Ishikawa (cell line): ENCODE measurements at regions not wholly inside any gene's neighbourhood (a gene's known extent, or its start where the extent isn't known, plus 50 kb on each side); places are given as distances from the start of the nearest gene placed in this dataset.

Experiments used
- CEBPB ChIP-seq: IDR thresholded peaks from 2 replicates; pipeline ENCODE4 v1.6.1; 2012
- CREB1 ChIP-seq: IDR thresholded peaks from 2 replicates; pipeline ENCODE4 v1.6.1; 2012; ENCODE audit warnings: low read depth
- EGR1 ChIP-seq: IDR thresholded peaks from 2 replicates; pipeline ENCODE4 v1.6.1; 2012
- EP300 ChIP-seq: IDR thresholded peaks from 2 replicates; pipeline ENCODE4 v1.6.1; 2012; ENCODE audit warnings: borderline replicate concordance
- FOXM1 ChIP-seq: IDR thresholded peaks from 2 replicates; pipeline ENCODE4 v1.6.1; 2012; ENCODE audit warnings: low read depth, borderline replicate concordance
- NFIC ChIP-seq: IDR thresholded peaks from 2 replicates; pipeline ENCODE4 v1.6.1; 2012
- RAD21 ChIP-seq: IDR thresholded peaks from 2 replicates; pipeline ENCODE4 v1.6.1; 2012; ENCODE audit warnings: low read depth
- TAF1 ChIP-seq: IDR thresholded peaks from 2 replicates; pipeline ENCODE4 v1.6.1; 2012; ENCODE audit warnings: low read depth, mild to moderate bottlenecking
- TCF12 ChIP-seq: IDR thresholded peaks from 2 replicates; pipeline ENCODE4 v1.6.1; 2012; ENCODE audit warnings: low read depth
- TEAD4 ChIP-seq: IDR thresholded peaks from 2 replicates; pipeline ENCODE4 v1.6.1; 2012
- YY1 ChIP-seq: IDR thresholded peaks from 2 replicates; pipeline ENCODE4 v1.6.1; 2012; ENCODE audit warnings: low read depth
- ZBTB7A ChIP-seq: IDR thresholded peaks from 2 replicates; pipeline ENCODE4 v1.6.1; 2012; ENCODE audit warnings: low read depth
- TF ChIP-seq, protein P1 (sequence below): IDR thresholded peaks from 2 replicates; pipeline ENCODE4 v1.6.1; 2012
- TF ChIP-seq, protein P2 (sequence below): IDR thresholded peaks from 2 replicates; pipeline ENCODE4 v1.6.1; 2012; ENCODE audit warnings: low read depth, mild to moderate bottlenecking
- TF ChIP-seq, protein P3 (sequence below): IDR thresholded peaks from 2 replicates; pipeline ENCODE4 v1.6.1; 2012

DNA sequence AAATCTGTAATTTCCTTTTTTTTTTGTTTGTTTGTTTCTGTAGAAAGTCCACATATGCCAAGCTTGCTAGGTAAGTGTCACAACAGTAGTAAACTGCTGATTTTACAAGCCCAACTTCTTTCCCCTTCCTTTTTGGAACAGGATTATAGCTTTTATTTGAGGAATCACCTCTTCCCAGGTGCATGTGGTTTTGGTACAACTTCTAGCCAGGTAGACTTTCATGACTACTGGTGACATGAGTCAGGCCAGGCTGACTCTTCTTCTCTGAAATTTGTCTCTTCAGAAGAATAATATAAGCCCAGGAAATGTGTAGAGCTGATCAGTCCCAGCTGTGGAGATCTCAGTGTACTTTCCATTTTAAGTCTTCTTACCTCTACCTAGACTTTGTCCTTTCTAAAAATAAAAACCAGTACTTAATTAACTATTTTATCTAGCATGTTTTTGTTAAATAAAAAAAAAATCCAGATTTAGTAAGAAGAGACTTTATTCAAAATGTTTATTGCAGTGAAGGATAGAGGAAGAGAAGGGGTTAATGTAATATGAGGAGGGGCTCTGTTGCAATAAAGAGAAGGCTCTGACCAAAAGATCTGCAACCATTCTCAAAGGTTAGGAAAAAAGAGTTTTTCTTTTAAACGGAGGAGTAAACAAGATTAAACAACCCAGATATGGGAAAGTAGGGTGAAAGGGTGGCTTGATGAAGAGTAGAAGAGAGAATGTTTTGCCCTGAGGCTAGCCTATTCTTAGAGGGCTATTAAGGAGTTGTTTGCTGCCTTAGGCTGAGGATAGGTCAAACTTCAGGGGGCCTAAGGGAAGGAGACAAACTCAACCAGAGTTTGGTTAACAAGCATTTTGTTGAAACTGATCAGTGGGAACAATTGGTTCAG is 664.2 kb downstream of the SORCS1 start:
- TF ChIP-seq TCF12 (no peak), FOXM1 (no peak), CREB1 (no peak), TAF1 (no peak), ZBTB7A (no peak), TEAD4 (no peak)
- TF ChIP-seq, protein P1, sequence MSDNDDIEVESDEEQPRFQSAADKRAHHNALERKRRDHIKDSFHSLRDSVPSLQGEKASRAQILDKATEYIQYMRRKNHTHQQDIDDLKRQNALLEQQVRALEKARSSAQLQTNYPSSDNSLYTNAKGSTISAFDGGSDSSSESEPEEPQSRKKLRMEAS: no peak

DNA sequence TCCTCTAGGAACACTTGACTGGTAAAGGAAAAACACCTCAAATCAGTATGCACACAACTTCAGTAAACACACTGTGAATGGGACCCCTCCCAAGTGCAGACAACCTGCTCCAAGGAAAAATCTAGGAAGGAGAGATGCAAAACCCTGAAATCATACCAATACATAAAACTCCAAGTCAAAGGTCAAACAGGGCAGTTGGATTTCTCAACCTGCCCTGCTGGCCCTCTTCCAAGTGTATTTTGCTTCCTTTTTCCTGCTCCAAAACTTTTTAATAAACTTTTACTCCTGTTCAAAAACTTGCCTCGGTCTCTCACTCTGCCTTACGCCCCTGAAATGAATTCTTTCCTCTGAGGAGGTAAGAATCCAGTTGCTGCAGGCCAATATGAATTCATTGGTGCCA is 665.1 kb downstream of the SORCS1 start:
- no peak for TF ChIP-seq TEAD4
- no peak for TF ChIP-seq TAF1
- no peak for TF ChIP-seq CEBPB
- TF ChIP-seq NFIC: no peak
- TF ChIP-seq TCF12: no peak
- TF ChIP-seq, protein P1: no peak
- TF ChIP-seq, protein P2, sequence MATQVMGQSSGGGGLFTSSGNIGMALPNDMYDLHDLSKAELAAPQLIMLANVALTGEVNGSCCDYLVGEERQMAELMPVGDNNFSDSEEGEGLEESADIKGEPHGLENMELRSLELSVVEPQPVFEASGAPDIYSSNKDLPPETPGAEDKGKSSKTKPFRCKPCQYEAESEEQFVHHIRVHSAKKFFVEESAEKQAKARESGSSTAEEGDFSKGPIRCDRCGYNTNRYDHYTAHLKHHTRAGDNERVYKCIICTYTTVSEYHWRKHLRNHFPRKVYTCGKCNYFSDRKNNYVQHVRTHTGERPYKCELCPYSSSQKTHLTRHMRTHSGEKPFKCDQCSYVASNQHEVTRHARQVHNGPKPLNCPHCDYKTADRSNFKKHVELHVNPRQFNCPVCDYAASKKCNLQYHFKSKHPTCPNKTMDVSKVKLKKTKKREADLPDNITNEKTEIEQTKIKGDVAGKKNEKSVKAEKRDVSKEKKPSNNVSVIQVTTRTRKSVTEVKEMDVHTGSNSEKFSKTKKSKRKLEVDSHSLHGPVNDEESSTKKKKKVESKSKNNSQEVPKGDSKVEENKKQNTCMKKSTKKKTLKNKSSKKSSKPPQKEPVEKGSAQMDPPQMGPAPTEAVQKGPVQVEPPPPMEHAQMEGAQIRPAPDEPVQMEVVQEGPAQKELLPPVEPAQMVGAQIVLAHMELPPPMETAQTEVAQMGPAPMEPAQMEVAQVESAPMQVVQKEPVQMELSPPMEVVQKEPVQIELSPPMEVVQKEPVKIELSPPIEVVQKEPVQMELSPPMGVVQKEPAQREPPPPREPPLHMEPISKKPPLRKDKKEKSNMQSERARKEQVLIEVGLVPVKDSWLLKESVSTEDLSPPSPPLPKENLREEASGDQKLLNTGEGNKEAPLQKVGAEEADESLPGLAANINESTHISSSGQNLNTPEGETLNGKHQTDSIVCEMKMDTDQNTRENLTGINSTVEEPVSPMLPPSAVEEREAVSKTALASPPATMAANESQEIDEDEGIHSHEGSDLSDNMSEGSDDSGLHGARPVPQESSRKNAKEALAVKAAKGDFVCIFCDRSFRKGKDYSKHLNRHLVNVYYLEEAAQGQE: no peak
- no peak for TF ChIP-seq YY1
- TF ChIP-seq EP300: no peak
- TF ChIP-seq, protein P3, sequence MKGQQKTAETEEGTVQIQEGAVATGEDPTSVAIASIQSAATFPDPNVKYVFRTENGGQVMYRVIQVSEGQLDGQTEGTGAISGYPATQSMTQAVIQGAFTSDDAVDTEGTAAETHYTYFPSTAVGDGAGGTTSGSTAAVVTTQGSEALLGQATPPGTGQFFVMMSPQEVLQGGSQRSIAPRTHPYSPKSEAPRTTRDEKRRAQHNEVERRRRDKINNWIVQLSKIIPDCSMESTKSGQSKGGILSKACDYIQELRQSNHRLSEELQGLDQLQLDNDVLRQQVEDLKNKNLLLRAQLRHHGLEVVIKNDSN: no peak
- TF ChIP-seq ZBTB7A: no peak
- no peak for TF ChIP-seq CREB1
- no peak for TF ChIP-seq RAD21
- TF ChIP-seq FOXM1: no peak
- TF ChIP-seq EGR1: no peak

DNA sequence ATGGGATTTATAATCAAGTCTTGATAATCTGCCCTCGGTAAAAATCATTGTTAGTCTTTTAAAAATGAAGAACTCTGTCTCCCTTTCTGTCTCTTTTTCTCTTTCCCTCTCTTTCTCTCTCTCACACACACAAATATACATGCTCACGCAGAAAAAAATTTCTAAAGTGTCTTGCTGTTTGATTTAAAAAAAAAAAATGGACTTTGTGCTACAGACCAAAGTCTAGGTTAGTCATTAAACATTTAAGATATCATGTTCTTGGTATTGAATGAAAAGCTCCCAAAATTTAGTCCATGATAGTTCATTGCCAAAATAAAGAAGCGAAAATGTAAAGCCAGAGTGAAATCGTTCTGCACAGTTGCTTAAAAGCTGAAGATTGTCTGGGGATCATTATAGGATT is 665.8 kb downstream of the SORCS1 start:
- TF ChIP-seq, protein P1: no peak
- TF ChIP-seq EGR1: no peak
- no peak for TF ChIP-seq CEBPB
- no peak for TF ChIP-seq YY1
- TF ChIP-seq, protein P2: no peak
- no peak for TF ChIP-seq NFIC
- TF ChIP-seq EP300: no peak
- TF ChIP-seq FOXM1: no peak
- TF ChIP-seq ZBTB7A: no peak
- TF ChIP-seq TCF12: no peak
- TF ChIP-seq RAD21: no peak
- TF ChIP-seq TAF1: no peak
- no peak for TF ChIP-seq TEAD4
- TF ChIP-seq, protein P3: no peak
- TF ChIP-seq CREB1: no peak

DNA sequence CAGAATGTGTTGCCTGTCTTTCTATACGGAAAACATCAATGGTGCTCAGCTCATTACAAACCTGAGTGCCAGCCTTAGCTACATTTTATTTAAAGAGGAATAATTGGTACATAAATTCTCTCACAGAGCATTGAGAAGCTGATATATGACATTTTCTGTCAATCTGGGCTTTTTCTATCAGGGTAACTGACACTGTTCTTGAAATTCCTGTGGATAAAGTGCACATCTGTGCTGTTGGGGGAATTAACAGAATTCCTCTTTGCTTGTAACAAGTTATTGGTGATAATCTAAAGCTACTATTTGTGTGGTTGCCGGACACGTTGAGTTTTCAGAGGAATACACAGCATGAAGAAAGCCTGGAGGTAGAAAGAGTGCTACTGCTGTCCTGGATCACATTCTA is 668.6 kb downstream of the SORCS1 start:
- TF ChIP-seq YY1: no peak
- TF ChIP-seq TCF12: no peak
- TF ChIP-seq TEAD4: no peak
- TF ChIP-seq, protein P3: no peak
- TF ChIP-seq EGR1: no peak
- TF ChIP-seq EP300: no peak
- no peak for TF ChIP-seq ZBTB7A
- TF ChIP-seq CEBPB: no peak
- no peak for TF ChIP-seq FOXM1
- no peak for TF ChIP-seq TAF1
- TF ChIP-seq, protein P2: no peak
